OCI-LY7 (cell line): ENCODE measurements at regions not wholly inside any gene's neighbourhood (a gene's known extent, or its start where the extent isn't known, plus 50 kb on each side); places are given as distances from the start of the nearest gene placed in this dataset.

Experiments
- BruUV-seq: library from RNA; stranded (reverse); fragments of 400-500 nt; replicated peaks from 2 replicates; lab custom pipeline; 2021; lab: Mats Ljungman, UMichigan
- CTCF ChIA-PET: fragments of 300-600 bp; sonication (Branson Sonifier 250); formaldehyde crosslinking; loops from one replicate; lab custom pipeline; 2022; ENCODE audit warnings: antibody characterized with exemption; ENCODE audit not compliant: unreplicated experiment; lab: Charles Lee
- POLR2A ChIA-PET: fragments of 300-600 bp; sonication (Branson Sonifier 250); formaldehyde crosslinking; loops from one replicate; lab custom pipeline; 2022; ENCODE audit warnings: antibody characterized with exemption; lab: Charles Lee
- DNase-seq: peaks from one replicate; pipeline ENCODE4 v3.0.0-alpha.2; 2015; ENCODE audit warnings: low spot score
- H2AFZ ChIP-seq: fragments of 200-600 bp; sonication (generic), shearing (Covaris generic); 2 replicates; pipeline ENCODE4 v1.6.1; 2014; ENCODE audit warnings: mild to moderate bottlenecking, antibody characterized with exemption, low read length, moderate library complexity
- H3K27ac ChIP-seq: fragments of 200-600 bp; sonication (generic); 2 replicates; pipeline ENCODE4 v1.5.1; 2014; ENCODE audit warnings: mixed run types, low read depth, mild to moderate bottlenecking, moderate library complexity, low read length, inconsistent platforms; ENCODE audit not compliant: poor library complexity, severe bottlenecking
- H3K36me3 ChIP-seq: fragments of 200-600 bp; sonication (generic); 2 replicates; pipeline ENCODE4 v1.6.1; 2014; ENCODE audit warnings: mild to moderate bottlenecking, antibody characterized with exemption, low read length, moderate library complexity, mixed read lengths; ENCODE audit not compliant: insufficient read depth
- H3K4me1 ChIP-seq: fragments of 200-600 bp; sonication (generic); 2 replicates; pipeline ENCODE4 v1.5.1; 2014; ENCODE audit warnings: mild to moderate bottlenecking, low read length; ENCODE audit not compliant: insufficient read depth, poor library complexity, severe bottlenecking
- H3K4me2 ChIP-seq: fragments of 200-600 bp; sonication (generic); 2 replicates; pipeline ENCODE4 v1.6.1; 2014; ENCODE audit warnings: mild to moderate bottlenecking, low read length
- H3K4me3 ChIP-seq: fragments of 200-600 bp; sonication (generic); 2 replicates; pipeline ENCODE4 v1.5.1; 2014; ENCODE audit warnings: mild to moderate bottlenecking, low read depth, low read length; ENCODE audit not compliant: poor library complexity, severe bottlenecking
- H3K79me2 ChIP-seq: fragments of 200-600 bp; sonication (generic); 2 replicates; pipeline ENCODE4 v1.6.1; 2016; ENCODE audit warnings: low read depth, mild to moderate bottlenecking, low read length, moderate library complexity, mixed read lengths; ENCODE audit not compliant: insufficient read depth
- H3K9me2 ChIP-seq: fragments of 200-600 bp; sonication (generic); 2 replicates; pipeline ENCODE4 v1.6.1; 2016; ENCODE audit warnings: mild to moderate bottlenecking, low read length, mixed read lengths; ENCODE audit not compliant: insufficient read depth
- H3K9me3 ChIP-seq: fragments of 200-600 bp; sonication (generic); 2 replicates; pipeline ENCODE4 v1.6.1; 2014; ENCODE audit warnings: mild to moderate bottlenecking, mixed run types, low read length, mixed read lengths
- H4K20me1 ChIP-seq: fragments of 200-600 bp; sonication (generic); 2 replicates; pipeline ENCODE4 v1.6.1; 2014; ENCODE audit warnings: mild to moderate bottlenecking, antibody characterized with exemption, low read length, moderate library complexity, mixed read lengths; ENCODE audit not compliant: insufficient read depth
- EZH2phosphoT487 ChIP-seq: fragments of 200-600 bp; sonication (generic); IDR thresholded peaks from 2 replicates; pipeline ENCODE4 v1.6.1; 2018; ENCODE audit warnings: low read depth, borderline replicate concordance, mild to moderate bottlenecking, mixed run types, antibody characterized with exemption, low read length, moderate library complexity, mixed read lengths
- intact Hi-C: fragments of 100-400 bp; cut with micrococcal nuclease; formaldehyde crosslinking; loops from one replicate; pipeline ENCODE4 v1.10.0; 2022; ENCODE audit not compliant: unreplicated experiment
- TF ChIP-seq, protein P1 (sequence below): fragments of 200-600 bp; sonication (generic); conservative IDR thresholded peaks from 2 replicates; pipeline ENCODE4 v1.5.1; 2014; ENCODE audit warnings: mild to moderate bottlenecking, antibody characterized with exemption, low read length, moderate library complexity, mixed read lengths

DNA sequence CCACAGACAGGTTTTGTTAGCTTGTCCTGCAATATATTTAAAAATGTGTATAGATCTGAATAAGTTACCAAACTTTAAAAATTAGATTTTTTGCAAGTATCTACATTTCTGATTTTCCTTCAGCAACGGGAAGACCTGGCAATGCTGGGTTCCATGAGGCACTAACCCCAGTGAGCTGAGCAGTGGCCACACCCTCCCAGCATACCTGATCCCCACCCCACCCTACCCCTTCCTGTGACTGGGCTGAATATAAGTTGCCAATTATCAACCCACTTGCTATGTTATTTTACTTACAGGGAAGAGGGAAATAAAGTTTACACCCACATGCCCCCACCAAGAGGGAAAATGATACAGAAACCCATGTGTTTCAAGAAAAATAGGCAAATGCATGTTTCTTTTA lies 70.3 kb upstream of the RALGAPA2 start:
- Histone ChIP-seq H3K36me3 (no peaks in the 10 kb centered on the region), H3K9me2 (no peaks in the 10 kb centered on the region), H3K4me3 (no peak overlapping the region), H2AFZ (no peak overlapping the region), H3K4me2 (no peak overlapping the region), H3K4me1 (no peaks in the 10 kb centered on the region), H3K27ac (no peak overlapping the region), H3K79me2 (no peaks in the 10 kb centered on the region), H4K20me1 (no peaks in the 10 kb centered on the region), H3K9me3 (no peaks in the 10 kb centered on the region)
- intact Hi-C loops: no loop called here
- ChIA-PET POLR2A (no interaction called here), CTCF (no interaction called here)
- BruUV-seq: no TSS peak
- no peak for DNase-seq
- no peak for TF ChIP-seq EZH2phosphoT487
- TF ChIP-seq, protein P1, sequence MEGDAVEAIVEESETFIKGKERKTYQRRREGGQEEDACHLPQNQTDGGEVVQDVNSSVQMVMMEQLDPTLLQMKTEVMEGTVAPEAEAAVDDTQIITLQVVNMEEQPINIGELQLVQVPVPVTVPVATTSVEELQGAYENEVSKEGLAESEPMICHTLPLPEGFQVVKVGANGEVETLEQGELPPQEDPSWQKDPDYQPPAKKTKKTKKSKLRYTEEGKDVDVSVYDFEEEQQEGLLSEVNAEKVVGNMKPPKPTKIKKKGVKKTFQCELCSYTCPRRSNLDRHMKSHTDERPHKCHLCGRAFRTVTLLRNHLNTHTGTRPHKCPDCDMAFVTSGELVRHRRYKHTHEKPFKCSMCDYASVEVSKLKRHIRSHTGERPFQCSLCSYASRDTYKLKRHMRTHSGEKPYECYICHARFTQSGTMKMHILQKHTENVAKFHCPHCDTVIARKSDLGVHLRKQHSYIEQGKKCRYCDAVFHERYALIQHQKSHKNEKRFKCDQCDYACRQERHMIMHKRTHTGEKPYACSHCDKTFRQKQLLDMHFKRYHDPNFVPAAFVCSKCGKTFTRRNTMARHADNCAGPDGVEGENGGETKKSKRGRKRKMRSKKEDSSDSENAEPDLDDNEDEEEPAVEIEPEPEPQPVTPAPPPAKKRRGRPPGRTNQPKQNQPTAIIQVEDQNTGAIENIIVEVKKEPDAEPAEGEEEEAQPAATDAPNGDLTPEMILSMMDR: no peak

DNA sequence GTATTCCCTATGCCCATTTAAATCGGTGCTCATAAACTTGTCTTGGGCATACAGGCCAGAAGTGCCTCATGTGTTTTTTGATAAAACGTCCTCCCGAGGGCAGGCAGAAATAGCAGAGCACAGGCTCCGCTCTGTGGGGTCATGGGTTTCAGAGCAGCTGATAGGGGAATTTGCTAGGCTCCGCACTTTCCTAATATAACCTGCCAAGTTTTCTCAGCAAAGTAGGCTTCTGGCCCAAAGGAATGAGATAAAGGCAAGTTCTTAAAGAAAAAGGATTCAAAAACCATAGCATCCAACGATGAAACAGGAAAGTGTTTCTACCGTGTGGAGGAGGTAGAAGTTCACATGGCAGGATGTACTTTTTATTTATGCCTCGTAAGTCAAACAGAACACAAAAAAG lies 69.8 kb upstream of the RALGAPA2 start:
- Histone ChIP-seq H4K20me1 (no peaks in the 10 kb centered on the region), H3K4me2 (no peak overlapping the region), H3K79me2 (no peaks in the 10 kb centered on the region), H3K9me3 (no peaks in the 10 kb centered on the region), H3K9me2 (no peaks in the 10 kb centered on the region), H3K36me3 (no peaks in the 10 kb centered on the region), H2AFZ (no peak overlapping the region), H3K4me3 (no peak overlapping the region), H3K4me1 (no peaks in the 10 kb centered on the region), H3K27ac (no peak overlapping the region)
- no TSS peak for BruUV-seq
- DNase-seq: no peak
- no peak for TF ChIP-seq EZH2phosphoT487
- TF ChIP-seq, protein P1: no peak
- intact Hi-C loops: no loop called here
- POLR2A ChIA-PET: interaction anchor here (0.5 kb wide), 1 partner anchor 399 kb away, joined by 3 read pairs; no protein-coding TSS in a partner anchor
- CTCF ChIA-PET: no interaction called here

DNA sequence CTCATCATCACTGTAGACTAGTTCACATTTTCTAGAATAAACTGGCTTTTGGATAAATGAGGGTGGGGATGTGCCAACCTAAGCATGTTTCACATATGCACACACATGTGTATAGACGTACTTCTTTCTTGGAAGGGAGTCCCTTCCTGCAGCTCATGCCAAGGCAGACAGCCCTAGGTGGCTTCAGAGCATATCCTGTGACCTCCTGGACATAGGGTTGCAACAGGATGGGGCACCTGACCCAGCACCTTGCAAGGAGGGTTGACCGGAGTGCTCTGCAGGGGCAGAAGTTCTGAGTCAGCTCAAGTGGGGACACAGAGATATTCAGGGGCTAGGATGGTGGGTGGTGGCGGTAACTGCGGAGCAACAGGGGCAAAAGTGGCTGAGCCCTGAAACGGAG lies 68.6 kb upstream of the RALGAPA2 start:
- CTCF ChIA-PET: no interaction called here
- Histone ChIP-seq H3K4me1 (no peaks in the 10 kb centered on the region), H4K20me1 (no peaks in the 10 kb centered on the region), H3K9me3 (no peaks in the 10 kb centered on the region), H3K36me3 (no peaks in the 10 kb centered on the region), H3K9me2 (no peaks in the 10 kb centered on the region), H3K27ac (no peak overlapping the region), H2AFZ (no peak overlapping the region), H3K79me2 (no peaks in the 10 kb centered on the region), H3K4me2 (no peak overlapping the region), H3K4me3 (no peak overlapping the region)
- no TSS peak for BruUV-seq
- TF ChIP-seq, protein P1: no peak
- no peak for TF ChIP-seq EZH2phosphoT487
- DNase-seq: no peak
- intact Hi-C loops: no loop called here
- POLR2A ChIA-PET: no interaction called here
